GF-D8 (cell line): ENCODE measurements at regions not wholly inside any gene's neighbourhood (a gene's known extent, or its start where the extent isn't known, plus 50 kb on each side); places are given as distances from the start of the nearest gene placed in this dataset.
"Not testable (repeated sequence)": the region's sequence is repeated elsewhere in the genome, so short reads cannot be mapped to it uniquely, and the experiment has no call there.

Source experiments
- DNase-seq: peaks from one replicate; lab custom pipeline; 2025; lab: John Stamatoyannopoulos, UW

GRCh38 chr4:156173937-156174336 lies 220.3 kb upstream of the CTSO start:
- DNase-seq = no peak

GRCh38 chr4:156173486-156173885 lies 219.8 kb upstream of the CTSO start:
- DNase-seq = no peak

GRCh38 chr4:156169861-156170260 lies 216.2 kb upstream of the CTSO start:
- DNase-seq = no peak

GRCh38 chr4:156169011-156169410 lies 215.3 kb upstream of the CTSO start:
- DNase-seq = no peak

GRCh38 chr4:156168288-156168687 lies 214.6 kb upstream of the CTSO start:
- no peak for DNase-seq

GRCh38 chr4:156158747-156159146 lies 205.1 kb upstream of the CTSO start:
- DNase-seq = no peak

- DNase-seq = no peak
Observed at GRCh38 chr4:156154978-156155377, 201.3 kb upstream of the CTSO start.

GRCh38 chr4:156146571-156146970 lies 192.9 kb upstream of the CTSO start:
- no peak for DNase-seq

GRCh38 chr4:156144961-156145360 lies 191.3 kb upstream of the CTSO start:
- DNase-seq = no peak

GRCh38 chr4:156138781-156139280 lies 185.2 kb upstream of the CTSO start:
- no peak for DNase-seq

GRCh38 chr4:156137679-156138473 lies 184.2 kb upstream of the CTSO start:
- DNase-seq = no peak

- DNase-seq = no peak
Observed at GRCh38 chr4:156132196-156132595, 178.5 kb upstream of the CTSO start.

- no peak for DNase-seq
Observed at GRCh38 chr4:156128616-156129015, 174.9 kb upstream of the CTSO start.

- DNase-seq = no peak
Observed at GRCh38 chr4:156118507-156119220, 165.0 kb upstream of the CTSO start.

GRCh38 chr4:156117743-156118142 lies 164.1 kb upstream of the CTSO start:
- no peak for DNase-seq

GRCh38 chr4:156116991-156117390 lies 163.3 kb upstream of the CTSO start:
- no peak for DNase-seq

- DNase-seq = no peak
Observed at GRCh38 chr4:156113138-156113765, 159.6 kb upstream of the CTSO start.

- DNase-seq = no peak
Observed at GRCh38 chr4:156111686-156112085, 158.0 kb upstream of the CTSO start.

- peak; percentile 26 for DNase-seq
Observed at GRCh38 chr4:156109943-156110900, 156.6 kb upstream of the CTSO start.

GRCh38 chr4:156109087-156109486 lies 155.4 kb upstream of the CTSO start:
- DNase-seq = not testable (repeated sequence)

- no peak for DNase-seq
Observed at GRCh38 chr4:156103311-156103710, 149.6 kb upstream of the CTSO start.

- DNase-seq = no peak
Observed at GRCh38 chr4:156102411-156102810, 148.7 kb upstream of the CTSO start.
